ENCODE measurements at regions not wholly inside any gene's neighbourhood (a gene's known extent, or its start where the extent isn't known, plus 50 kb on each side); places are given as distances from the start of the nearest gene placed in this dataset.
"Not testable (repeated sequence)": the region's sequence is repeated elsewhere in the genome, so short reads cannot be mapped to it uniquely, and the experiment has no call there.

- no peak overlapping the region for H3K27ac ChIP-seq (ENCODE audit: low read depth in 2 of 2, low read length in 2 of 2)
- FAIRE-seq (no peak), DNase-seq (no peak)
- intact Hi-C loops (cut with DNase I), result no loop called here
- H3K27me3 ChIP-seq (ENCODE audit: control insufficient read depth, insufficient read depth, low read length), result no peaks in the 10 kb centered on the region
- no peak overlapping the region for H3K9ac ChIP-seq (ENCODE audit: low read length in 3 of 3)
- no peaks in the 10 kb centered on the region for H3K4me1 ChIP-seq (ENCODE audit: control insufficient read depth in 2 of 3, insufficient read depth in 2 of 3, low read depth in 1 of 3, low read length in 3 of 3)
- peaks cover 2 to 8% (median 3%) of the 10 kb centered on the region in 3 donors for H3K9me3 ChIP-seq (ENCODE audit: control insufficient read depth in 2 of 3, insufficient read depth in 1 of 3, low read length in 3 of 3)
- no peak overlapping the region for H3K4me3 ChIP-seq (ENCODE audit: low read length in 3 of 3)
- H3K36me3 ChIP-seq (ENCODE audit: control insufficient read depth in 2 of 3, insufficient read depth in 3 of 3, low read length in 3 of 3), result no peaks in the 10 kb centered on the region
- no peak for TF ChIP-seq CTCF (IDR thresholded peaks at IDR 0.05; ENCODE audit: borderline replicate concordance, extremely low read depth, insufficient read depth)
Measured at GRCh38 chr5:100682625-100683024, 147.5 kb downstream of the FAM174A start.

GRCh38 chr5:100683881-100684280 lies 148.7 kb downstream of the FAM174A start:
- DNase-seq, result no peak

GRCh38 chr5:100685122-100685521 lies 149.9 kb downstream of the FAM174A start:
- H3K36me3 ChIP-seq (ENCODE audit: control insufficient read depth in 2 of 3, insufficient read depth in 3 of 3, low read length in 3 of 3); H3K4me1 ChIP-seq (ENCODE audit: control insufficient read depth in 2 of 3, insufficient read depth in 2 of 3, low read depth in 1 of 3, low read length in 3 of 3); H3K4me3 ChIP-seq (ENCODE audit: low read length in 3 of 3); FAIRE-seq; intact Hi-C loops (cut with DNase I); H3K27me3 ChIP-seq (ENCODE audit: control insufficient read depth, insufficient read depth, low read length); DNase-seq; H3K27ac ChIP-seq (ENCODE audit: low read depth in 2 of 2, low read length in 2 of 2); H3K9ac ChIP-seq (ENCODE audit: low read length in 3 of 3); H3K9me3 ChIP-seq (ENCODE audit: control insufficient read depth in 2 of 3, insufficient read depth in 1 of 3, low read length in 3 of 3): not testable (repeated sequence)

More at GRCh38 chr5:100683881-100684280, 148.7 kb downstream of the FAM174A start:
- FAIRE-seq, result no peak
- Histone ChIP-seq H3K27me3 (ENCODE audit: control insufficient read depth, insufficient read depth, low read length) (no peaks in the 10 kb centered on the region), H3K9ac (ENCODE audit: low read length in 3 of 3) (no peak overlapping the region), H3K4me3 (ENCODE audit: low read length in 3 of 3) (no peak overlapping the region), H3K27ac (ENCODE audit: low read depth in 2 of 2, low read length in 2 of 2) (no peak overlapping the region), H3K9me3 (ENCODE audit: control insufficient read depth in 2 of 3, insufficient read depth in 1 of 3, low read length in 3 of 3) (peaks cover 2 to 8% (median 3%) of the 10 kb centered on the region in 3 donors), H3K4me1 (ENCODE audit: control insufficient read depth in 2 of 3, insufficient read depth in 2 of 3, low read depth in 1 of 3, low read length in 3 of 3) (no peaks in the 10 kb centered on the region), H3K36me3 (ENCODE audit: control insufficient read depth in 2 of 3, insufficient read depth in 3 of 3, low read length in 3 of 3) (no peaks in the 10 kb centered on the region)
- no peak for TF ChIP-seq CTCF (IDR thresholded peaks at IDR 0.05; ENCODE audit: borderline replicate concordance, extremely low read depth, insufficient read depth)
- intact Hi-C loops (cut with DNase I), result no loop called here

- H3K27ac ChIP-seq (ENCODE audit: low read depth in 2 of 2, low read length in 2 of 2); H3K4me3 ChIP-seq (ENCODE audit: low read length in 3 of 3); intact Hi-C loops (cut with DNase I); FAIRE-seq; H3K9me3 ChIP-seq (ENCODE audit: control insufficient read depth in 2 of 3, insufficient read depth in 1 of 3, low read length in 3 of 3); H3K27me3 ChIP-seq (ENCODE audit: control insufficient read depth, insufficient read depth, low read length); H3K36me3 ChIP-seq (ENCODE audit: control insufficient read depth in 2 of 3, insufficient read depth in 3 of 3, low read length in 3 of 3); H3K4me1 ChIP-seq (ENCODE audit: control insufficient read depth in 2 of 3, insufficient read depth in 2 of 3, low read depth in 1 of 3, low read length in 3 of 3); H3K9ac ChIP-seq (ENCODE audit: low read length in 3 of 3); DNase-seq: not testable (repeated sequence)
Measured at GRCh38 chr5:100688834-100689233, 153.7 kb downstream of the FAM174A start.

Measured in kidney (tissue), 13 donors.